DMS 273 treated with DMSO at 0.1 percent for 48 hours (cell line): ENCODE measurements at regions not wholly inside any gene's neighbourhood (a gene's known extent, or its start where the extent isn't known, plus 50 kb on each side); places are given as distances from the start of the nearest gene placed in this dataset.
A peak's percentile ranks its signal among the peaks of the same experiment; 100 is the strongest.
"Not testable (repeated sequence)": the region's sequence is repeated elsewhere in the genome, so short reads cannot be mapped to it uniquely, and the experiment has no call there.

ENCODE experiments used
- DNase-seq: peaks from one replicate; lab custom pipeline; 2025; lab: John Stamatoyannopoulos, UW

- DNase-seq: no peak
These were observed 230.8 kb upstream of the ANKRD50 start for GRCh38 chr4:124943145-124943889.

DNA sequence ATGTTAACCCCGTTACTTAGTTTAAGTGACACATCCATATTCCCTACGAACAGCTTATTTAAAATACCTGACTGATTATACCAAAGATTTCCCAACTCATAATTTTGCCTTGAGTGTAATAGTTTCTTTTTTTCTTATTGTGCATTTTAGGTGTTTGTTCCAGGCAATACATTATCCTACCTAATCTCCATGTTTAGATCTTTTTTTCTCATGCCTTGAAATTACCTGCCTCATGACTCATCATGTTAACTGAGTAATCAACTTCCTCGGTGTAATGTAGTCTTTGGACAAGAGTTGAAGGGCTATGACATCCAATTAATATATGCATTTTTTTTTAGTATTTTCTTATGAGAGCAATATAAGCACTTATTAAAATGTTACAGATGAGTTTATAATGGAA is 228.7 kb upstream of the ANKRD50 start:
- no peak for DNase-seq

GRCh38 chr4:124940387-124940786 is 227.9 kb upstream of the ANKRD50 start:
- DNase-seq: no peak

DNA sequence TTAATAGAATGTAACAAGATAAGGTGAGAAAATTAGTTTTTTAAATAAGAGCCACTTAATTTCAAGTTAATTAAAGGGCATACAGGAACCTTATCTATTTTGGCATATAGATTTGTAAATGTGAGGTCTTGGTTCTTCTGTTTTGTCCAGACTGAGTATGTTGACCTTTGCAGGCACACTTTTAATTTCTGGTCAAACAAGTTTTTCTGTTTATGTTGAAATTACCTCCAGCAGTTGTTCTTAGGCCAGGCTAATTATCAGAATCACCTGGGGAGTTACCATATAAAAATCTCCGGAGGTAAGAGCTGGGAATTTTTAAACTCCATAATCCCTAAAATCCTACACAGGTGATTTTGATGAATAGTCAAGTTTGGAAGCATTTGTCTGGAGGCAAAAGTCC is 227.4 kb upstream of the ANKRD50 start:
- no peak for DNase-seq

- no peak for DNase-seq
These were observed 226.3 kb upstream of the ANKRD50 start for GRCh38 chr4:124938836-124939235.

DNA sequence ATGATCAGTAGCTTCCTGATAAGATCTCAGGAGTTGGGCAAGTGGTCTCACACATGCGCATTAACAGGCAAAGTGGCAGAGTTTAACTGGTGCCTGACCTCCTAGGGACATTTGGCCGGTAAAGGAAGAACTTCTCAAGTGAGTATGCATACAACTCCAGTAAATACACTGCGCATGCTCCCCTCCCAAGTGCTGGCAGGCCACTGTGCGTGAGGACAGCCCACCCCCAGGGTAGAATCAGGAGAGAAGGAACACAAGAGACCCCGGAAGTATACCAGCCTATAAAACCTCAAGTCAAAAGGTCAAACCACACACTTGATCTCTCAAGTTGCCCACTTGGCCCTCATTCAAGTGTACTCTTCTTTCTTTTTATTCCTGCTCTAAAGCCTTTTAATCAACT is 225.5 kb upstream of the ANKRD50 start:
- DNase-seq: no peak

GRCh38 chr4:124936427-124936826 is 223.9 kb upstream of the ANKRD50 start:
- peak; percentile 84 for DNase-seq

- no peak for DNase-seq
These were observed 222.4 kb upstream of the ANKRD50 start for GRCh38 chr4:124934916-124935315.

- no peak for DNase-seq
These were observed 221.0 kb upstream of the ANKRD50 start for GRCh38 chr4:124933521-124933920.

DNA sequence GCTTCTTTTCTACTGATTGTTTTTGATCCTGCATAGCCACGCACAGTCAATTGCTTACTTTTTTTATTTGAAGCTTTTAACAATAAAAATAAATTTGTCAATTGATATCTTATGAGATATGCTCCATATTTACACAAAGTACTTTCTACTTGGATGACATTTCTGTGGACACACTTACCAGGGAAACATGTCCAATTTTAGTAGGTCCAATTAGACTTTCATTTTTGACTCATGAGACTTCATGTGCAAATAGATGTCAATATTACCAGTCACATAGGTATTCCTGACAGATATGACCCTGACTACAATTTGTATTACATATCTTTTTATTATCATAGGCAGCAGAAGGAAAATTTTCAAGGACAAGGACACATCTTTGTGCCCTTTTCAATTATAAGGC is 219.9 kb upstream of the ANKRD50 start:
- DNase-seq: no peak

DNA sequence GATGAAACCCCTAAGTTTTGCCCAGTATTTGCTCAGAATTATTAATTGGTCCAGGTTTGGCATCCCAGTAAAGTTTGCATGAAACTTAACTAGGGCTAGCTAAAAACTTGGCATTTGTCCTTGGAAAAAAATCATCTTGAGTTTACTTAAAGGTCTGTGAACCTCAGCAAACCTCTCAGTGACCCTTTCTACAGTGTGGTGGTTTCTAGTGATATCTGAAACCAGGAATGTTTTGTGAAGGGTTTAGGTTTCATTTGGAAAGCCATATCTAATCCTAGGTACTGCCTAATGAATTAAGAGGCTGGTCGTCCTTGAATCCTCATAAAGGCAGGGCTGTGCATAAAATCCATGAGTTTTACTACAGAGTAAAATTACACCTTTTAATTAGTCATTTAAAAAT is 218.5 kb upstream of the ANKRD50 start:
- DNase-seq: no peak

GRCh38 chr4:124922748-124923147 is 210.2 kb upstream of the ANKRD50 start:
- not testable (repeated sequence) for DNase-seq

GRCh38 chr4:124918559-124919122 is 206.1 kb upstream of the ANKRD50 start:
- no peak for DNase-seq

GRCh38 chr4:124915073-124915472 is 202.5 kb upstream of the ANKRD50 start:
- DNase-seq: no peak

DNA sequence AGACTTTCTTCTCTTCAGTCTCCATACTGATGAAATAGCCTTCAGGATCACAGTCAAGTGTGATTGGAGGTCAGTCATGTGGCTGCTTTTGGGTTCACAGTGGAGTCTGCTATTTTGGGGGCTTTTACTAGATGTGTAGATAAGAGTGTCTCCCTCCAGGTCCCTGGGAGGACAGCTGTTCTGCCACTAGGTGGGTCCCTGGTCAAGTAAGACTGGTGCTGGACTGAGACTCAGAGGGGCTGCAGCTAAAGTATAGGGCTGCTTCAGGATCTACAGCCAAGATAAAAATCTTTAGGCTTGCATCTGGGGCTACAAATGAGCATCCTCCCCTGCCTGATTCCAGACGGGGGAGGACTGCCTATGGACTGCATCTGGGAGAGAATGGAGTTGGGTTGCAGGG is 200.7 kb upstream of the ANKRD50 start:
- no peak for DNase-seq

GRCh38 chr4:124910327-124910726 is 197.8 kb upstream of the ANKRD50 start:
- DNase-seq: no peak

DNA sequence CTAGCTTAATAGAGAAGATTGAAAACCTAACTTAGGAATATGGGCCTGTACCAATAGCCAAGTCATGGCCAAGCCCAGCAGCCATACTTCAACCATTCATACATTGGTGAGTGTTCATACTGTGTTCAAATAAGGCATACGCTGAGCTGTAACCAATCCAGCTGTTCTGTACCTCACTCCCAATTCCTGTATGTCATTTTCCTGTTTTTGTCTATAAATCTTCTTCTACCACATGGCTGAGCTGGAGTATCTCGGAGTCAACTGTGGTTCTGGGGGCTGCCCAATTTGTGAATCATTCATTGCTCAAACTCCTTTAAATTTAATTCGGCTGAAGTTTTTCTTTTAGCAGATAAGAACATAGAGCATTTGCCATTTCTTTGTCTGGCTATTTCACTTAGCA is 195.3 kb upstream of the ANKRD50 start:
- no peak for DNase-seq

DNA sequence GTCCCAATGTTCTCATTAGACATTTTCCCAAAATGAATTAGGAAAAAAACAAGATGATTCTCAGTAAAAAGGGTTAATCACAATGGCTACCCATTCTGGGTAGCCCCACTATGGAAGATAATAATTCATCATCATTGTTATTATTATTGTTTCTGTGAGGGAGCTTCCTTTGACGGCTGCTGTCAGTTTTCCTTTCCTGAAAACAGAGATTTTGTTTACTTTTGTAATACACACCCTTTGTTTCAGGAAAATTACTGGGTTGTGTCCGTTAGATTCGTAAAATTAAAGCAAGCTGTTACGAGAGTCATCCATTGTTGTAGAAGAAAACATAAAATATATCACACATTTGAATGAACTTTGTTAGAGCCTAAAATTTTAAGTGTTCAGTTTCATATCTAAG is 192.9 kb upstream of the ANKRD50 start:
- DNase-seq: no peak

DNA sequence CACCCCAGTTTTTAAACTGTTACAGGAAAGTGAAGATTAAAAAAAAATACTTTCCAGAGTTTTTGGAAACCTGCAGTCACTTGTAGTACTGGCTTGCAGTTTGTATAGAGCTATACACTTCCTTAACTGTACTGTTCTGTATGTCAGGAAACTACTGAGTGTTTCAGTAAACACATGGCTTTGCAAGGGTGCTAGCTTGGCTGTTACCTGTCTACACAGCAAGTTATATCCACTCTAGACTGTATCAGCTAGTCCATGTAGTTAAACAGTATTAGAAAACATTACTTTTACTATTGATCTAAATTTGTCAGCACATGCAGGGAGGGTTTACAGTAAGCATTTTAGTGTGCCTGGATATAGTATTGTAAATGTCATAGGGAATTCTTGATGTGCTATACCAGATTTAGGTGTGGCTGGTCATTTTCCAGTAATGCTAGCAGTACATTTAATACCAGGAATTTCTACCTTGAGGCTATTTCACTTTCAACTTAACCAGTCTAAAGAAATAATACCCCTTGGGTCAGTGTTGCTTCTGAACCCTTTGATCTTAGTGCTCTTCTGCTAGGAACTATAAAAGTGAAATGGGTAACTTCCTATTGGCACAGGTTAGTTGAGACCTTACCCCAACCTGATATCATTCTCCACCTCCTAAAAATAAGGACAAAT is 192.3 kb upstream of the ANKRD50 start:
- peak; percentile 38 for DNase-seq

DNA sequence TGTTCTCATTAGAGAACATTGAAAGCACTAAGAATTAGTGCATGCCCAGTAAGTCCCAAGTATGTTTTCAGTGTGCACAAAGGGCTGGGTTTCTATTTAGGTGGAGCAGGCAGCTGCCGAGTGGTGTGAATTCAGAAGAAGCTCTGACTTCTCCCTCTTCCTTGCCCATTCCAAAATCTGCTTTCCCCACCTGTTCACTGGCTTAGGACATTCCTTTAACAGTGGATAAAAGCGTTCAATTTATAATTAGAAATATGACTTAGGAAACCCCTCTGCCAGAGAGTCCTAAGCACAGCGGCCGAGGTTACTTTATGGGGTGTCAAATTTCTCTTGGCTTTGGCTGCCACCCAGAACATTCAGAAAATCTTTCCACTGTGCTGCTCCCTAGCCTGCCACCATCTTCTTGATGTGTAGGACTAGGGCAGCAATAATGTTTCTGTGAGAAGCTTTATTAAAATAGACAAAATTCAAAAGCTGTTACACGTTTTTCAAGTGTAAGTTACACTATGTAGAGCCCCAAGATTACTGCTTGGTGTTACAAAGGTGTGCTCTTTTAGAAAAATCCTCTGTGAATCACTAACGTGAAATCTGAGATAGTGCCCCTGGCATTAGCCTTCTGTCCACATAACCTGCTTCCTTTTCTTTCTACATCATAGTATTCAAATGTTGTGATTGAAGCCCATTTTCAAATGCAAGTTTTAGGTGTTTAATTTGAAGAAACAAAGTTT is 191.6 kb upstream of the ANKRD50 start:
- peak; percentile 74 for DNase-seq

DNA sequence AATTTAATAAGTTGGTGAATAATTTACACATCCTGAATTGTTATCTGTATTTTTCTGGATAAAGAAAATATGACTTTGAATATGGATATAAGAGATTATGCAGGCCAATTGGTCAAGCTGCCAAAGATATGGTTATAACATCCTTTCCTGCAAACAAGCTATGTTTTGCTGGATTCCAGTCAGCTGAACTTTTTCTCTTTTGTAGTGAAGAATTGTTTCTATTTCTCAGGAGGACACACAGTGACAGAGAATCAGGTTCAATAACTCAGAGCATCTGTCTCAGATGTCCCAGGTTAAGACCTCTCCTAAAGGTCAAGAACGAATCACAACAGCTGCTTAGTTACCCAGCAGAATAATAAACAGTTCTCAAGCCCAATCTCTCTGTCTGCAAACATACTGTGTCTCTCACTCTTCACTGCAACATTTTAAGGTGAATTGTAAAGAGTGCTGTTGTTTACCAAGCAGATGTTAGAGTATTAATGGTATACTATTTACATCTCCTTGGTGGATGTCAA is 189.5 kb upstream of the ANKRD50 start:
- no peak for DNase-seq

DNA sequence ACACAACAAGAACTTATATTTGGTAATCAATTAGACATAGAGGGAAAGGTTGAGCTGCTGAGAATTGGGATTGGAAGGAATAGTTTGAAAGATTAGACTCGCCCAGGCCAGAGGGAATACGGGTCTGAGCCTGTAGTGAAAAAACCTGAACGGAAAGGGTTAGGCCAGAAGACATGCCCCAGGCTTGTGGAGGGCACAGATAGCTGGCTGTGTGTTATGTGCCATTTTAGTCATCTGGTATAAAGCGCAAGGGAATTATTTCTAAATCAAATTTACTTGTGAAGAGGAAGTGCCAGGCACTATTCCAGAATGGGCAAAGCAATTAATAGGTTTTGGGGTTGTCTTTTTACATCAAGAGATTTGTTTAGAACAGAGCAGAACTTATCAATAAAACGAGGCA is 187.5 kb upstream of the ANKRD50 start:
- DNase-seq: no peak

- no peak for DNase-seq
These were observed 178.0 kb upstream of the ANKRD50 start for GRCh38 chr4:124890522-124890921.
